ENCODE measurements at regions not wholly inside any gene's neighbourhood (a gene's known extent, or its start where the extent isn't known, plus 50 kb on each side); places are given as distances from the start of the nearest gene placed in this dataset.
A peak's percentile ranks its signal among the peaks of the same experiment; 100 is the strongest.

DNA sequence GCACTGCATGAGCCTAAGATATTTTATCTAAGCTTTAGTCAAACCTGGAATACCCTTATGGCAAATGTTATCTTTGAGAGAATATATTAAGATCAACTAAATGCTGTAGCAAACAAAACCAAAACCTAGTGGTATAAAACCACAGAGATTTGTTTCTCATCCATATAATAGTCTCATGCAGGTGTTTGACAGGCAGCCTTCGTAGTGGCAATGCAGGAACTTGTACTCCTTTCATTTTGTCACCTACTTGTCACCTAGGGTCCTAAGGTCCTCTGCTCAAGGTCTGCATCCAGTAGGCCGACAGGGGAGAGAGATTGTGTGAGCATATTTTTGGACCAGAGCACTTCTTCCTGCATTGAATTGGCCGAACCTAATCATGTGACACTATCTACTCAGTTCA, 352.6 kb downstream of the GPR37 start:
- no peak for DNase-seq

DNA sequence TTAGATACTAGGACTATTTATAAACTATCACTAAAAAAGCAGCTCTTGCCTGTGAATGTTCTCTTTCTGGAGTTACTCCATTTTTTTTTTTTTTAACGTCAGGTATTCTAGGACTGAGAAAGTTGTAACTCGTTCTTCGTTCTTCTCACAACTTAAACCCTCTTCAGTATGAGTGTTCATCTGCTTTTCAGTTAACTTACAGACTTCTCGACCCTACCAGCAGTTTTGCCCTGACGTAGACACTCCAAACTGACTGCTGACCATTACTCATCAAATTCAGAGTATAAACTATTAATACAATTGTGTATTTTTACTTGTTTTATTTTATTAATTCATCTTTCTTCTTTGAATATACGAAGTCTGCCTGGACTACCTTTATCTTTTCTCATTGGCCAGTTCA, 353.1 kb downstream of the GPR37 start:
- no peak for DNase-seq

GRCh38 chr7:124411796-124412195, 353.8 kb downstream of the GPR37 start:
- DNase-seq, result no peak

GRCh38 chr7:124403587-124403986, 362.0 kb downstream of the GPR37 start:
- DNase-seq, result no peak

- DNase-seq, result no peak
Observed at GRCh38 chr7:124403112-124403511, 362.5 kb downstream of the GPR37 start.

- DNase-seq, result no peak
Observed at GRCh38 chr7:124399941-124400340, 365.7 kb downstream of the GPR37 start.

GRCh38 chr7:124398937-124399552, 366.2 kb upstream of the TMEM229A start:
- no peak for DNase-seq

- no peak for DNase-seq
Observed at GRCh38 chr7:124397134-124397533, 364.3 kb upstream of the TMEM229A start.

- no peak for DNase-seq
Observed at GRCh38 chr7:124390301-124390700, 357.4 kb upstream of the TMEM229A start.

- no peak for DNase-seq
Observed at GRCh38 chr7:124388751-124389150, 355.9 kb upstream of the TMEM229A start.

- DNase-seq, result no peak
Observed at GRCh38 chr7:124387056-124387455, 354.2 kb upstream of the TMEM229A start.

DNA sequence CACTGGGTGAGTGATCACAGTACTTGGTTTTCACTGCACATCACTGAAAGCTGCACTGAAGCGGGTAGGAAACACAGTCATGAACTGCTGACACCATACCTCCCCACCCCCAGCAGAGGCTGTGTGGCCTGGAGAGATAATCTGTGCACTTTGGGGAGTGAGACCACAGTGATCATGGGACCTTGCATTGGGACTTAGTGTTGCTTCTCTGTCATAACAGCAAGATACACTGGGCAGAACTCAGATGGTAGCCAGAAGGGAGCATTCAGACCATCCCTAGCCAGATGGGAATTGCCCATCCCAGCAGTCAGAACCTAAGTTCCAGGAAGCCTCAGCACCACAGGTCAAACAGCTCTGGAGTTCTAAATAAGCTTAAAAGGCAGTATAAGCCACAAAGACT, 346.4 kb upstream of the TMEM229A start:
- DNase-seq, result no peak

- DNase-seq, result no peak
Observed at GRCh38 chr7:124376111-124376510, 343.2 kb upstream of the TMEM229A start.

DNA sequence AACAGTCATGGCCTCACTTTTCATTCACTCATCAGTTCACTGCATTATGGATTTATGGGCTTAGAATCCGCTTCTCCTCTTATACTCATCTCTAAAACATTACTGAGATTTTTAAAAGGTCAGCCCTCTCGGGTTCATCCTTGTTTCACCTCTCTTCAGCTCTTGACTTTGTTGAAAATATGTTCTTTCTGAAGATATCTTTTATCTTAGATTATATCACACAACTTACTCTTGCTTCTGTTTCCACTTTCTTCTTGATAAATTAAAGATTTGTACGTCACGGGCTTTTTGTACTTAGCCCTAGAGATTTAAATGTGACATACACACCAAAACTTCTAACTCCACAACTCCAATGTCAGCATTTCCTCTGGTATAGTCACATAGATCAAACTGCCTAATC, 342.5 kb upstream of the TMEM229A start:
- DNase-seq, result no peak

GRCh38 chr7:124369310-124369709, 336.4 kb upstream of the TMEM229A start:
- no peak for DNase-seq

GRCh38 chr7:124366118-124366517, 333.3 kb upstream of the TMEM229A start:
- peak in 2 of 4 experiments; percentile 11 to 13 for DNase-seq

GRCh38 chr7:124364283-124364682, 331.4 kb upstream of the TMEM229A start:
- DNase-seq, result peak in 2 of 4 experiments; percentile 7 to 8

DNA sequence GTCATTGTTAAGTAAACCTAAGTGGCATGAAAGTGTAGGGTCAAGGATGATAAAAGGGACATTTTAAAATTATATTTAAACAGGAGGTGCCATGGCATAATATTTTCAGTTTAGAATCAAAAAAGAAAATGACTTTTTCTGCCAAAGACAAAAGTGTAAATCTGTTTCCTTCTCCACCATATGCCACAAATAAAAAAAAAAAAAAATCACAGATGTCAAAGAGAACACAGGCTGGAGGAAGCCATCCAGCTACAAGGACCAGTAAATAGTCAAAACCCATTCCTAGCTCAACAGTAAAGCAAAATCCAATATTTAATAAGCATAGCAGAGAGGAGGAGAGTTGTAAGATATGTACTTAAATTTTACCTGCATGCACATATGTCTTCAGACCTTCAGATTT, 321.3 kb upstream of the TMEM229A start:
- DNase-seq, result no peak

DNA sequence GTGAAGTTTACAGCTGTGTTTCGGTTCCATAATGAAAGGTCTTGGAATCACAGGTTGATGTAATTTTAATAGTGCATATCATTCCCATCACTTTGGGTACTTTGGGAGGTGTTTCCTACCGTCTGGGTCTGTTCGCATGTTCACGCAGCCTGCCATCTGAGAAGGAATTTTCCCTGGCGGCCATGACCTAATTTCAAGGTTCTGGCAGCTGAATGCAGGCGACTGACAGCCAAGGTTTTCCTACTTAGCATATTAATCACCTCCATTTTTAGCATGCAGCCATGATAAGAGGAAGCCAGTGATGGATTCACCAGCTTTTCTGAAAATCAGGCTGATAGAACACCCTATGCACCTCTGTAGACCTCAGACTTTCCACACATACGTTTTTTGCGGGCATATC, 319.1 kb upstream of the TMEM229A start:
- no peak for DNase-seq

- no peak for DNase-seq
Observed at GRCh38 chr7:124349443-124349842, 316.6 kb upstream of the TMEM229A start.

DNA sequence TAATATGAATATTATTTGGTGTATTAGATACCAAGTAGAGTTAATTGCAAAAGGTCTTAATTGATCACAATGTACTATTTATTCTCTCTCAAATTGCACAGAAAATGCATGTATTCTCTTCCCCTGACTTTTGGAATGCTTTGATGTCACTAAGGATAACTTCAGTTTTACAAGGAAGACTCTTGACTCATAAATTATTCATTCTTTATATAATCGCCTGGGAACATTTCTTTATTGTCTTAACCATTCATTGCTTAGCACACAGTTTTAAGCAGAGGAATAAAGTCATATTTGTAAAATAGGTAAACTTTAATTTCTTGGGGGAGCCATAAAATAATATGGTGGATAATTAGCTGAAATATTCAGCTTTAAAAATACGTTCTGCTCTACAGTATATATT, 306.0 kb upstream of the TMEM229A start:
- no peak for DNase-seq

GRCh38 chr7:124330731-124331407, 298.0 kb upstream of the TMEM229A start:
- DNase-seq, result no peak

GRCh38 chr7:124328774-124329173, 295.9 kb upstream of the TMEM229A start:
- no peak for DNase-seq

DNA sequence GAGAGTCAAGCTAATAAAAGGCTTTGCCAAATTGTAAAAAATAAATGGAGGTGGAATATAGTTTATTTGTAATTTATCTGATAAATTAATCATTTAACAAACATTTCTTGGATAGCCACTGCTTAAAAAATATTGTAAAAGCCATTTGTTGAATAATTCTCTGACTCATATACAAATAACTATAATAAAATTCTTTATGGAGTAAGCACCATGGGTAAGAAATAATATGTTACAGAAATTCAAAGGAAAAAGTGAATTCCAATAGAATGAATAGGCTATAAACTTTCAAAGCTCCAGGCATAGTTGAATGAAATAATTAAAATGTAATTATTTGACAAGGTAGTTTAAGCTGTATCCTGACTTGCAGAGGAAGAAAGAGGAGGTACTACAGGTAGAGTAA, 291.4 kb upstream of the TMEM229A start:
- no peak for DNase-seq

DNA sequence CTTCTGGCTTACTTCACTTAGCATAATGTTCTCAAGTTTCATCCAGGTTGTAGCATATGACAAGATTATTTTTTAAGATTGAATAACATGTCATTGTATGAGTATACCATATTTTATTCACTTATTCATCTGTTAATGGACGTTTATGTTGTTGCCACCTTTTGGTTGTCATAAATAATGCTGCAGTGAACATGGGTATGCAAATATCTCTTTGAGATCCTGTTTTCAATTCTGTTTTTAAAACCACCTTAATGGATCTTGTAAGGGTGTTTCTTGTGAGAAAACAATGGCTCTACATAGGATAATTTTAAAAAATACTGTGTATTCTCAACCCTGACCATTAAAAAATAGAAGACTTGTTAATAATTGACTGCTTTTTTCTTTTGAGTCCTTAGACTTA, 290.7 kb upstream of the TMEM229A start:
- DNase-seq, result no peak

Data from suppressor macrophage (primary cell).